LNCAP (cell line): ENCODE measurements at regions not wholly inside any gene's neighbourhood (a gene's known extent, or its start where the extent isn't known, plus 50 kb on each side); places are given as distances from the start of the nearest gene placed in this dataset.
A peak's percentile ranks its signal among the peaks of the same experiment; 100 is the strongest.

Experiments
- CTCF ChIP-seq: fragments of 450-650 bp; IDR thresholded peaks from 2 replicates; pipeline ENCODE4 v1.5.1; 2017; ENCODE audit warnings: mild to moderate bottlenecking

- TF ChIP-seq CTCF, result no peak
These were observed 189.0 kb downstream of the RGS3 start for GRCh38 chr9:113652355-113653152.

- TF ChIP-seq CTCF, result no peak
These were observed 190.4 kb downstream of the RGS3 start for GRCh38 chr9:113653746-113654604.

- TF ChIP-seq CTCF, result no peak
These were observed 191.3 kb downstream of the RGS3 start for GRCh38 chr9:113654605-113655428.

- TF ChIP-seq CTCF, result no peak
These were observed 193.5 kb downstream of the RGS3 start for GRCh38 chr9:113656771-113657670.

GRCh38 chr9:113657765-113658544 is 194.4 kb downstream of the RGS3 start:
- TF ChIP-seq CTCF, result peak; percentile 88

GRCh38 chr9:113658545-113658895 is 195.0 kb downstream of the RGS3 start:
- TF ChIP-seq CTCF, result no peak
